Hepatocyte (in vitro differentiated cells): ENCODE measurements at regions not wholly inside any gene's neighbourhood (a gene's known extent, or its start where the extent isn't known, plus 50 kb on each side); places are given as distances from the start of the nearest gene placed in this dataset.
A peak's percentile ranks its signal among the peaks of the same experiment; 100 is the strongest.

Source experiments
- DNase-seq: peaks from one replicate; pipeline ENCODE4 v3.0.0-alpha.2; 2016; ENCODE audit warnings: low spot score
- H2AFZ ChIP-seq: fragments of 200-600 bp; sonication (generic); 2 replicates; pipeline ENCODE4 v1.6.0; 2016; ENCODE audit warnings: antibody characterized with exemption, mild to moderate bottlenecking
- H3K27ac ChIP-seq: fragments of 200-600 bp; sonication (generic); 2 replicates; pipeline ENCODE4 v1.5.1; 2016; ENCODE audit warnings: mild to moderate bottlenecking
- H3K27me3 ChIP-seq: fragments of 200-600 bp; sonication (generic); 2 replicates; pipeline ENCODE4 v1.6.1; 2016
- H3K36me3 ChIP-seq: fragments of 200-600 bp; sonication (generic); replicated peaks from 2 replicates; pipeline ENCODE4 v1.5.1; 2016; ENCODE audit warnings: low read depth; ENCODE audit not compliant: insufficient read depth
- H3K4me1 ChIP-seq: fragments of 200-600 bp; sonication (generic); 2 replicates; pipeline ENCODE4 v1.5.1; 2016; ENCODE audit warnings: mild to moderate bottlenecking, moderate library complexity; ENCODE audit not compliant: insufficient read depth
- H3K4me2 ChIP-seq: fragments of 200-600 bp; sonication (generic); 2 replicates; pipeline ENCODE4 v1.6.0; 2016
- H3K4me3 ChIP-seq: fragments of 200-600 bp; sonication (generic); 2 replicates; pipeline ENCODE4 v1.5.1; 2016; ENCODE audit warnings: mild to moderate bottlenecking
- H3K79me2 ChIP-seq: fragments of 200-600 bp; sonication (generic); 2 replicates; pipeline ENCODE4 v1.6.0; 2017; ENCODE audit warnings: mild to moderate bottlenecking
- H3K9me2 ChIP-seq: fragments of 200-600 bp; sonication (generic); replicated peaks from 2 replicates; pipeline ENCODE4 v1.6.0; 2017; ENCODE audit warnings: mild to moderate bottlenecking; ENCODE audit not compliant: insufficient read depth
- H3K9me3 ChIP-seq: fragments of 200-600 bp; sonication (generic); 2 replicates; pipeline ENCODE4 v1.5.1; 2016; ENCODE audit warnings: low read depth, mild to moderate bottlenecking
- H4K20me1 ChIP-seq: fragments of 200-600 bp; sonication (generic); 2 replicates; pipeline ENCODE4 v1.6.0; 2016; ENCODE audit warnings: mild to moderate bottlenecking; ENCODE audit not compliant: insufficient read depth, poor library complexity, severe bottlenecking
- CTCF ChIP-seq: fragments of 200-600 bp; sonication (generic); IDR thresholded peaks from 2 replicates; pipeline ENCODE4 v1.5.1; 2016; ENCODE audit warnings: antibody characterized with exemption, mild to moderate bottlenecking; ENCODE audit not compliant: poor library complexity
- EZH2 ChIP-seq: fragments of 200-600 bp; sonication (generic); IDR thresholded peaks from 2 replicates; pipeline ENCODE4 v1.6.1; 2016; ENCODE audit warnings: antibody characterized with exemption, mild to moderate bottlenecking, borderline replicate concordance
- EZH2phosphoT487 ChIP-seq: fragments of 200-600 bp; sonication (generic); IDR thresholded peaks from one replicate; pipeline ENCODE4 v1.6.1; 2018; ENCODE audit warnings: antibody characterized with exemption, mild to moderate bottlenecking, low read depth, moderate library complexity; ENCODE audit not compliant: unreplicated experiment, severe bottlenecking
- WGBS: methylation state at CpG from one replicate; pipeline ENCODE4 v1.1.6; 2016; ENCODE audit warnings: low lambda C conversion rate; ENCODE audit errors: missing lambda C conversion rate; 5-methylcytosine and 5-hydroxymethylcytosine counted together

GRCh38 chr2:16149349-16150243, 209.2 kb downstream of the MYCN start:
- no peaks in the 10 kb centered on the region for H3K9me2 ChIP-seq
- no peaks in the 10 kb centered on the region for H3K36me3 ChIP-seq
- no peak for DNase-seq
- WGBS = 77% methylated on average over 17 of the region's 17 CpGs
- no peak overlapping the region for H3K4me2 ChIP-seq
- H3K4me1 ChIP-seq = no peaks in the 10 kb centered on the region
- no peak overlapping the region for H2AFZ ChIP-seq
- no peaks in the 10 kb centered on the region for H3K27me3 ChIP-seq
- H3K4me3 ChIP-seq = no peak overlapping the region
- no peaks in the 10 kb centered on the region for H3K79me2 ChIP-seq
- no peaks in the 10 kb centered on the region for H4K20me1 ChIP-seq
- no peak overlapping the region for H3K27ac ChIP-seq
- TF ChIP-seq CTCF = no peak
- TF ChIP-seq EZH2phosphoT487 = no peak
- no peak for TF ChIP-seq EZH2
- no peaks in the 10 kb centered on the region for H3K9me3 ChIP-seq

- 81% methylated on average over 6 of the region's 6 CpGs for WGBS
- H3K9me3 ChIP-seq = no peaks in the 10 kb centered on the region
- no peaks in the 10 kb centered on the region for H3K79me2 ChIP-seq
- no peak overlapping the region for H3K27ac ChIP-seq
- TF ChIP-seq EZH2 (no peak), CTCF (no peak), EZH2phosphoT487 (no peak)
- no peaks in the 10 kb centered on the region for H3K4me1 ChIP-seq
- no peaks in the 10 kb centered on the region for H4K20me1 ChIP-seq
- no peak for DNase-seq
- H3K4me3 ChIP-seq = no peak overlapping the region
- H3K4me2 ChIP-seq = no peak overlapping the region
- H3K27me3 ChIP-seq = no peaks in the 10 kb centered on the region
- H3K9me2 ChIP-seq = no peaks in the 10 kb centered on the region
- no peaks in the 10 kb centered on the region for H3K36me3 ChIP-seq
- H2AFZ ChIP-seq = no peak overlapping the region
These were observed 208.4 kb downstream of the MYCN start for GRCh38 chr2:16148632-16149348.

GRCh38 chr2:16142383-16143361, 202.3 kb downstream of the MYCN start:
- Histone ChIP-seq H3K27ac (no peak overlapping the region), H3K9me3 (no peaks in the 10 kb centered on the region), H3K4me3 (no peak overlapping the region), H3K79me2 (no peaks in the 10 kb centered on the region), H2AFZ (no peak overlapping the region), H3K4me1 (no peaks in the 10 kb centered on the region), H3K9me2 (no peaks in the 10 kb centered on the region), H3K4me2 (no peak overlapping the region), H4K20me1 (no peaks in the 10 kb centered on the region), H3K27me3 (no peaks in the 10 kb centered on the region), H3K36me3 (no peaks in the 10 kb centered on the region)
- TF ChIP-seq EZH2phosphoT487 = no peak
- no peak for TF ChIP-seq EZH2
- no peak for TF ChIP-seq CTCF
- 87% methylated on average over 9 of the region's 9 CpGs for WGBS
- peak; percentile 21 for DNase-seq
